ENCODE measurements at regions not wholly inside any gene's neighbourhood (a gene's known extent, or its start where the extent isn't known, plus 50 kb on each side); places are given as distances from the start of the nearest gene placed in this dataset.

GRCh38 chr14:27228053-27228452 is 630.2 kb upstream of the NOVA1 start:
- H3K27me3 ChIP-seq: no peaks in the 10 kb centered on the region
- no peak for ATAC-seq
- TF ChIP-seq EP300 (IDR thresholded peaks at IDR 0.05): no peak
- TF ChIP-seq CTCF (IDR thresholded peaks at IDR 0.05): no peak
- TF ChIP-seq POLR2A (IDR thresholded peaks at IDR 0.05): no peak
- no peak for TF ChIP-seq POLR2AphosphoS5 (IDR thresholded peaks at IDR 0.05)
- H3K4me1 ChIP-seq: no peaks in the 10 kb centered on the region
- H3K36me3 ChIP-seq: no peaks in the 10 kb centered on the region
- H3K4me3 ChIP-seq: no peak overlapping the region
- no peaks in the 10 kb centered on the region for H3K9me3 ChIP-seq
- no peak overlapping the region for H3K27ac ChIP-seq

- whole genome bisulfite sequencing, 2 donors (ENCODE audit: low coverage in 1 of 2): 86 to 93% methylated on average over 4 of the region's 4 CpGs
- no peaks in the 10 kb centered on the region for H3K27me3 ChIP-seq
- H3K36me3 ChIP-seq: no peaks in the 10 kb centered on the region
- H3K4me3 ChIP-seq: no peak overlapping the region
- H3K4me1 ChIP-seq: no peaks in the 10 kb centered on the region
- H3K9me3 ChIP-seq: no peaks in the 10 kb centered on the region
- no peak overlapping the region for H3K27ac ChIP-seq
- no peak for TF ChIP-seq EP300 (IDR thresholded peaks at IDR 0.05)
- no peak for TF ChIP-seq CTCF (IDR thresholded peaks at IDR 0.05)
- TF ChIP-seq POLR2A (IDR thresholded peaks at IDR 0.05): no peak
- TF ChIP-seq POLR2AphosphoS5 (IDR thresholded peaks at IDR 0.05): no peak
- ATAC-seq: no peak
Measured at GRCh38 chr14:27234331-27234730, 636.5 kb upstream of the NOVA1 start.

GRCh38 chr14:27236601-27237000 is 638.8 kb upstream of the NOVA1 start:
- no peak for TF ChIP-seq POLR2AphosphoS5 (IDR thresholded peaks at IDR 0.05)
- no peak for TF ChIP-seq CTCF (IDR thresholded peaks at IDR 0.05)
- TF ChIP-seq POLR2A (IDR thresholded peaks at IDR 0.05): no peak
- no peak for TF ChIP-seq EP300 (IDR thresholded peaks at IDR 0.05)

GRCh38 chr14:27242874-27243273 is 645.0 kb upstream of the NOVA1 start:
- WGBS, 2 donors (ENCODE audit: low coverage in 1 of 2): 61 to 63% methylated on average over 2 to 3 of the region's 3 CpGs
- H3K4me3 ChIP-seq: no peak overlapping the region
- H3K27me3 ChIP-seq: no peaks in the 10 kb centered on the region
- no peaks in the 10 kb centered on the region for H3K9me3 ChIP-seq
- H3K36me3 ChIP-seq: no peaks in the 10 kb centered on the region
- no peaks in the 10 kb centered on the region for H3K4me1 ChIP-seq
- H3K27ac ChIP-seq: no peak overlapping the region
- TF ChIP-seq POLR2A (IDR thresholded peaks at IDR 0.05) (no peak), POLR2AphosphoS5 (IDR thresholded peaks at IDR 0.05) (no peak), EP300 (IDR thresholded peaks at IDR 0.05) (no peak), CTCF (IDR thresholded peaks at IDR 0.05) (no peak)
- ATAC-seq: no peak

More at GRCh38 chr14:27236601-27237000, 638.8 kb upstream of the NOVA1 start:
- WGBS, 2 donors (ENCODE audit: low coverage in 1 of 2): 9 to 44% methylated on average over 1 to 2 of the region's 2 CpGs
- ATAC-seq: no peak
- no peak overlapping the region for H3K4me3 ChIP-seq
- H3K4me1 ChIP-seq: no peaks in the 10 kb centered on the region
- H3K27me3 ChIP-seq: no peaks in the 10 kb centered on the region
- no peaks in the 10 kb centered on the region for H3K36me3 ChIP-seq
- H3K9me3 ChIP-seq: no peaks in the 10 kb centered on the region
- no peak overlapping the region for H3K27ac ChIP-seq

GRCh38 chr14:27243365-27243764 is 645.5 kb upstream of the NOVA1 start:
- H3K4me3 ChIP-seq: no peak overlapping the region
- no peak for TF ChIP-seq CTCF (IDR thresholded peaks at IDR 0.05)
- TF ChIP-seq POLR2AphosphoS5 (IDR thresholded peaks at IDR 0.05): no peak
- no peak for TF ChIP-seq EP300 (IDR thresholded peaks at IDR 0.05)
- no peak for TF ChIP-seq POLR2A (IDR thresholded peaks at IDR 0.05)
- no peaks in the 10 kb centered on the region for H3K9me3 ChIP-seq
- H3K27ac ChIP-seq: no peak overlapping the region
- H3K4me1 ChIP-seq: no peaks in the 10 kb centered on the region
- 32 to 62% methylated on average over 2 of the region's 2 CpGs for WGBS, 2 donors (ENCODE audit: low coverage in 1 of 2)
- no peaks in the 10 kb centered on the region for H3K27me3 ChIP-seq
- no peak for ATAC-seq
- H3K36me3 ChIP-seq: no peaks in the 10 kb centered on the region

All from gastroesophageal sphincter (tissue), 4 donors.